Ureter (tissue), 1 donor: ENCODE measurements at regions not wholly inside any gene's neighbourhood (a gene's known extent, or its start where the extent isn't known, plus 50 kb on each side); places are given as distances from the start of the nearest gene placed in this dataset.

Source experiments
- DNase-seq: peaks from one replicate; pipeline ENCODE4 v3.0.0-alpha.2; 2020; ENCODE audit warnings: low spot score
- donor health status: DM: yes; HTN: yes; CAD: no.

GRCh38 chr1:82950606-82951200, 1048.2 kb downstream of the TTLL7 start:
- DNase-seq, result no peak

- no peak for DNase-seq
Measured at GRCh38 chr1:82948386-82948785, 1050.5 kb downstream of the TTLL7 start.

GRCh38 chr1:82947278-82947677, 1051.7 kb downstream of the TTLL7 start:
- no peak for DNase-seq

GRCh38 chr1:82946096-82946605, 1052.8 kb downstream of the TTLL7 start:
- no peak for DNase-seq

GRCh38 chr1:82944822-82945221, 1054.1 kb downstream of the TTLL7 start:
- no peak for DNase-seq

- no peak for DNase-seq
Measured at GRCh38 chr1:82934074-82934473, 1064.9 kb downstream of the TTLL7 start.

- DNase-seq, result no peak
Measured at GRCh38 chr1:82932727-82933126, 1066.2 kb downstream of the TTLL7 start.

GRCh38 chr1:82932207-82932606, 1066.7 kb downstream of the TTLL7 start:
- DNase-seq, result no peak

- DNase-seq, result no peak
Measured at GRCh38 chr1:82931006-82931405, 1067.9 kb downstream of the TTLL7 start.

- DNase-seq, result no peak
Measured at GRCh38 chr1:82927753-82928152, 1071.2 kb downstream of the TTLL7 start.

- no peak for DNase-seq
Measured at GRCh38 chr1:82924666-82925065, 1074.3 kb downstream of the TTLL7 start.

- DNase-seq, result no peak
Measured at GRCh38 chr1:82923931-82924330, 1075.0 kb downstream of the TTLL7 start.

- no peak for DNase-seq
Measured at GRCh38 chr1:82921759-82922158, 1077.2 kb downstream of the TTLL7 start.

- DNase-seq, result no peak
Measured at GRCh38 chr1:82920418-82921248, 1078.3 kb downstream of the TTLL7 start.

- DNase-seq, result no peak
Measured at GRCh38 chr1:82919837-82920236, 1079.1 kb downstream of the TTLL7 start.

- no peak for DNase-seq
Measured at GRCh38 chr1:82907313-82907712, 1091.6 kb downstream of the TTLL7 start.

GRCh38 chr1:82903626-82904025, 1095.3 kb downstream of the TTLL7 start:
- no peak for DNase-seq

GRCh38 chr1:82901561-82901960, 1097.4 kb downstream of the TTLL7 start:
- no peak for DNase-seq

- DNase-seq, result no peak
Measured at GRCh38 chr1:82901118-82901517, 1097.8 kb downstream of the TTLL7 start.

- DNase-seq, result no peak
Measured at GRCh38 chr1:82899017-82899416, 1098.3 kb downstream of the ADGRL2 start.

- DNase-seq, result no peak
Measured at GRCh38 chr1:82897549-82897948, 1096.8 kb downstream of the ADGRL2 start.

- no peak for DNase-seq
Measured at GRCh38 chr1:82896036-82896435, 1095.3 kb downstream of the ADGRL2 start.

- DNase-seq, result no peak
Measured at GRCh38 chr1:82894635-82895034, 1093.9 kb downstream of the ADGRL2 start.
